Erythroblast (primary cell): ENCODE measurements at regions not wholly inside any gene's neighbourhood (a gene's known extent, or its start where the extent isn't known, plus 50 kb on each side); places are given as distances from the start of the nearest gene placed in this dataset.

Experiments used
- GATA1 ChIP-seq: IDR thresholded peaks from 2 replicates; pipeline ENCODE4 v1.6.1; 2011; ENCODE audit warnings: low read depth, mild to moderate bottlenecking, control low read depth, low read length, moderate library complexity
- POLR2A ChIP-seq: IDR thresholded peaks from 2 replicates; pipeline ENCODE4 v1.6.1; 2011; ENCODE audit warnings: mild to moderate bottlenecking, low read length

DNA sequence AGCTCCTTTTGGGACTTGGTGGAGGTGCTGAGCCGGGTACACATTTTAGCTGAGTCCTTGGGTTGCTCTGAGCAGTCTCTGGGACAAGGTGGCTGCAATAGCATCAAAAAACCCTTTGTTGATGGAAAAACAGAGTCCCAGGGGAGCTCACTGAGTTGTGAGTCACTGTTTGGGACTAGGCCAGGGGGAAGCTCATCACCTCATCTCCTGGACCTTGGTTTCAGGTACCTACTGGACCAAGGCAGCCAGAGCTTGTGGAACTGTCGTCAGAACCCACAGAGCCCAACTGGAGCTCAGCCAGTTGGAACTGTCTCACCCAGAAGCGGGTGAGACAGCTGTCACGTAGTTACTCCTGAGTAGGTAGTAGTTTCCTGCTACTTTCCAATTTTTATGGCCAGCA lies 146.7 kb downstream of the HLX start:
- no peak for TF ChIP-seq POLR2A
- no peak for TF ChIP-seq GATA1
